GM23338 (cell line): ENCODE measurements at regions not wholly inside any gene's neighbourhood (a gene's known extent, or its start where the extent isn't known, plus 50 kb on each side); places are given as distances from the start of the nearest gene placed in this dataset.

ENCODE experiments used
- ATAC-seq: fragments of 200-7000 bp; cut with Tn5 transposase; 3 replicates; pipeline ENCODE4 v1.9.1; 2020
- DNase-seq: peaks from one replicate; pipeline ENCODE4 v3.0.0-alpha.2; 2015; ENCODE audit warnings: low spot score
- H2AFZ ChIP-seq: fragments of 200-600 bp; sonication (generic); 2 replicates; pipeline ENCODE4 v1.8.0; 2016; ENCODE audit warnings: antibody characterized with exemption, mild to moderate bottlenecking, moderate library complexity
- H3F3A ChIP-seq: fragments of 200-600 bp; sonication (generic); replicated peaks from 2 replicates; pipeline ENCODE4 v1.8.0; 2017; ENCODE audit warnings: antibody characterized with exemption, mixed run types, low read depth
- H3K27ac ChIP-seq: fragments of 200-600 bp; sonication (generic); 2 replicates; pipeline ENCODE4 v1.6.1; 2016; ENCODE audit warnings: low read depth
- H3K27me3 ChIP-seq: fragments of 200-600 bp; sonication (generic); 2 replicates; pipeline ENCODE4 v1.8.0; 2016; ENCODE audit warnings: mild to moderate bottlenecking, mixed run types, moderate library complexity; ENCODE audit not compliant: insufficient read depth
- H3K36me3 ChIP-seq: fragments of 200-600 bp; sonication (generic); 2 replicates; pipeline ENCODE4 v1.8.0; 2016; ENCODE audit warnings: mild to moderate bottlenecking; ENCODE audit not compliant: insufficient read depth
- H3K4me1 ChIP-seq: fragments of 200-600 bp; sonication (generic); 2 replicates; pipeline ENCODE4 v1.8.0; 2016; ENCODE audit warnings: mild to moderate bottlenecking, moderate library complexity; ENCODE audit not compliant: insufficient read depth
- H3K4me2 ChIP-seq: fragments of 200-600 bp; sonication (generic); 2 replicates; pipeline ENCODE4 v1.7.1; 2017; ENCODE audit warnings: mixed run types
- H3K4me3 ChIP-seq: fragments of 200-600 bp; sonication (generic); 2 replicates; pipeline ENCODE4 v1.6.1; 2016; ENCODE audit warnings: mixed run types
- H3K79me2 ChIP-seq: fragments of 200-600 bp; sonication (generic); replicated peaks from 2 replicates; pipeline ENCODE4 v1.8.0; 2017; ENCODE audit warnings: mild to moderate bottlenecking; ENCODE audit not compliant: insufficient read depth
- H3K9me2 ChIP-seq: fragments of 200-600 bp; sonication (generic); 2 replicates; pipeline ENCODE4 v1.8.0; 2017; ENCODE audit not compliant: insufficient read depth
- H4K20me1 ChIP-seq: fragments of 200-600 bp; sonication (generic); replicated peaks from 2 replicates; pipeline ENCODE4 v1.8.0; 2017; ENCODE audit warnings: mild to moderate bottlenecking; ENCODE audit not compliant: insufficient read depth
- H3K27ac Mint-ChIP-seq: 2 replicates; pipeline ENCODE4 v1.8.0; 2020; ENCODE audit warnings: inconsistent platforms, mild to moderate bottlenecking, moderate library complexity, mixed read lengths
- H3K27me3 Mint-ChIP-seq: 3 replicates; pipeline ENCODE4 v1.8.0; 2022; ENCODE audit warnings: low read depth, mild to moderate bottlenecking, moderate library complexity, mixed read lengths, inconsistent platforms; ENCODE audit not compliant: insufficient read depth, poor library complexity
- H3K36me3 Mint-ChIP-seq: 3 replicates; pipeline ENCODE4 v1.8.0; 2021; ENCODE audit warnings: low read depth, mild to moderate bottlenecking, inconsistent platforms, moderate library complexity, mixed read lengths
- H3K4me1 Mint-ChIP-seq: 3 replicates; pipeline ENCODE4 v1.8.0; 2020; ENCODE audit warnings: mild to moderate bottlenecking, inconsistent platforms, mixed read lengths
- H3K4me3 Mint-ChIP-seq: 3 replicates; pipeline ENCODE4 v1.8.0; 2021; ENCODE audit warnings: moderate library complexity, mild to moderate bottlenecking, inconsistent platforms, mixed read lengths
- H3K9me3 Mint-ChIP-seq: 3 replicates; pipeline ENCODE4 v1.8.0; 2020; ENCODE audit warnings: moderate library complexity, mild to moderate bottlenecking, inconsistent platforms, mixed read lengths
- CREB1 ChIP-seq: fragments of 250-450 bp; sonication (Bioruptor Pico); IDR thresholded peaks from 2 replicates; pipeline ENCODE4 v1.5.0; 2020; ENCODE audit warnings: low read depth, mild to moderate bottlenecking, moderate library complexity
- EZH2 ChIP-seq: fragments of 200-600 bp; sonication (generic); IDR thresholded peaks from one replicate; pipeline ENCODE4 v1.8.0; 2017; ENCODE audit warnings: antibody characterized with exemption, mild to moderate bottlenecking, low read depth; ENCODE audit not compliant: unreplicated experiment
- EZH2phosphoT487 ChIP-seq: fragments of 200-600 bp; sonication (generic); IDR thresholded peaks from one replicate; pipeline ENCODE4 v1.8.1; 2018; ENCODE audit warnings: antibody characterized with exemption; ENCODE audit not compliant: unreplicated experiment
- JUNB ChIP-seq: IDR thresholded peaks from one replicate; pipeline ENCODE4 v1.6.1; 2016; ENCODE audit warnings: antibody characterized with exemption; ENCODE audit not compliant: unreplicated experiment
- NANOG ChIP-seq: IDR thresholded peaks from 2 replicates; pipeline ENCODE4 v1.6.1; 2016; ENCODE audit warnings: antibody characterized with exemption, borderline replicate concordance
- POLR2AphosphoS5 ChIP-seq: IDR thresholded peaks from 2 replicates; pipeline ENCODE4 v1.6.1; 2016; ENCODE audit warnings: antibody characterized with exemption, low read depth
- STAT1 ChIP-seq: IDR thresholded peaks from one replicate; pipeline ENCODE4 v1.6.1; 2016; ENCODE audit warnings: antibody characterized with exemption; ENCODE audit not compliant: unreplicated experiment
- ZNF114 ChIP-seq: fragments of 250-450 bp; sonication (Bioruptor Pico); IDR thresholded peaks from 2 replicates; pipeline ENCODE4 v1.5.0; 2020; ENCODE audit warnings: mild to moderate bottlenecking, moderate library complexity
- TF ChIP-seq, protein P1 (sequence below): IDR thresholded peaks from one replicate; pipeline ENCODE4 v1.6.1; 2018; ENCODE audit warnings: antibody characterized with exemption; ENCODE audit not compliant: unreplicated experiment
- TF ChIP-seq, protein P2 (sequence below), 2 experiments: fragments of 200-600 bp in 1 of 2; sonication (generic) in 1 of 2; conservative IDR thresholded peaks; 2 replicates each; pipeline versions ENCODE4 v1.5.1 to v1.6.1; 2016 to 2017; ENCODE audit warnings: antibody characterized with exemption in 2 of 2, low read depth in 2 of 2, mild to moderate bottlenecking in 2 of 2, moderate library complexity in 1 of 2
- TF ChIP-seq, protein P3 (sequence below): IDR thresholded peaks from 2 replicates; pipeline ENCODE4 v1.6.1; 2016; ENCODE audit warnings: antibody characterized with exemption

DNA sequence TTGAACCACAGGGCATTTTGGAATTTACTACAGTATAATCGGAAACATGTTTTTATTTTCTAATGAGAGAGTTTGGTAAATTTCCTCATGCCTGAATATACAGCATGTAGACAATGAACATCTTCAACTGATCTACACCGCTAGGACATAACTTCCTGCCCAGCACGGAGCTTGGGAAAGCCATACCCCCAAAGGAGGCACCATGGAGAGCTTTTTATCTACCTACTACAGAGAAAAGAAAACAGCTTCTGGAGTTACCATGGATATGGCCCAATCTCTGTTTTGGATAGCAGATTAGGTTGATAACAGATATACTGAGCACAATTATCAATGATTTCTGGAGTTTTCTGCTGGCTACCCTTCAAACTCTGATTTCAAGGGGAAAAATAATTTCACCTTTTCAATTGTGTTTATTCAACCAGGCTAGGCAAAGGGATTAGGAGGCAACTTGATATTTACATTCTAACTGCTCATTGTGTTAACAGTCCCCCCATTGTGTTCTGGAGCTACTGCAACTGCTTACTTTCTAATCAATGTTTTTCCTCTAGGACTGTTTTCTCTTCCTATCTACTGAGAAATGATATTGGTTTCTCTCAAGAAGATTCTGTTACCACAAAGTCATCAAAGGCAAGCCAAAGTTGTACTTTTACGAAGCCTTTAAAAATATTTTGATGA lies 123.0 kb upstream of the ARHGAP28 start:
- Mint-ChIP-seq H3K9me3 (0 out of 3 replicates have a peak, but pooled peaks cover 3% of the 10 kb centered on the region), H3K36me3 (peaks cover 2% of the 10 kb centered on the region; the same call in 1 of the 3 replicates), H3K4me1 (peaks cover 27% of the 10 kb centered on the region), H3K27me3 (peaks cover 4% of the 10 kb centered on the region), H3K27ac (no peak overlapping the region), H3K4me3 (no peak overlapping the region)
- H3K36me3 ChIP-seq: no peaks in the 10 kb centered on the region
- H4K20me1 ChIP-seq: no peaks in the 10 kb centered on the region
- no peaks in the 10 kb centered on the region for H3K27me3 ChIP-seq
- ATAC-seq (peak; percentile 78), DNase-seq (no peak)
- H3K9me2 ChIP-seq: peaks cover 13% of the 10 kb centered on the region; the same call in 1 of the 2 replicates
- no peak overlapping the region for H2AFZ ChIP-seq
- H3K79me2 ChIP-seq: no peaks in the 10 kb centered on the region
- peaks cover 15% of the 10 kb centered on the region; the same call in 1 of the 2 replicates for H3K4me1 ChIP-seq
- H3K27ac ChIP-seq: no peak overlapping the region
- TF ChIP-seq, protein P1, sequence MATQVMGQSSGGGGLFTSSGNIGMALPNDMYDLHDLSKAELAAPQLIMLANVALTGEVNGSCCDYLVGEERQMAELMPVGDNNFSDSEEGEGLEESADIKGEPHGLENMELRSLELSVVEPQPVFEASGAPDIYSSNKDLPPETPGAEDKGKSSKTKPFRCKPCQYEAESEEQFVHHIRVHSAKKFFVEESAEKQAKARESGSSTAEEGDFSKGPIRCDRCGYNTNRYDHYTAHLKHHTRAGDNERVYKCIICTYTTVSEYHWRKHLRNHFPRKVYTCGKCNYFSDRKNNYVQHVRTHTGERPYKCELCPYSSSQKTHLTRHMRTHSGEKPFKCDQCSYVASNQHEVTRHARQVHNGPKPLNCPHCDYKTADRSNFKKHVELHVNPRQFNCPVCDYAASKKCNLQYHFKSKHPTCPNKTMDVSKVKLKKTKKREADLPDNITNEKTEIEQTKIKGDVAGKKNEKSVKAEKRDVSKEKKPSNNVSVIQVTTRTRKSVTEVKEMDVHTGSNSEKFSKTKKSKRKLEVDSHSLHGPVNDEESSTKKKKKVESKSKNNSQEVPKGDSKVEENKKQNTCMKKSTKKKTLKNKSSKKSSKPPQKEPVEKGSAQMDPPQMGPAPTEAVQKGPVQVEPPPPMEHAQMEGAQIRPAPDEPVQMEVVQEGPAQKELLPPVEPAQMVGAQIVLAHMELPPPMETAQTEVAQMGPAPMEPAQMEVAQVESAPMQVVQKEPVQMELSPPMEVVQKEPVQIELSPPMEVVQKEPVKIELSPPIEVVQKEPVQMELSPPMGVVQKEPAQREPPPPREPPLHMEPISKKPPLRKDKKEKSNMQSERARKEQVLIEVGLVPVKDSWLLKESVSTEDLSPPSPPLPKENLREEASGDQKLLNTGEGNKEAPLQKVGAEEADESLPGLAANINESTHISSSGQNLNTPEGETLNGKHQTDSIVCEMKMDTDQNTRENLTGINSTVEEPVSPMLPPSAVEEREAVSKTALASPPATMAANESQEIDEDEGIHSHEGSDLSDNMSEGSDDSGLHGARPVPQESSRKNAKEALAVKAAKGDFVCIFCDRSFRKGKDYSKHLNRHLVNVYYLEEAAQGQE: no peak
- TF ChIP-seq STAT1 (no peak), EZH2phosphoT487 (no peak), POLR2AphosphoS5 (no peak), JUNB (no peak), NANOG (no peak), EZH2 (no peak), ZNF114 (CRISPR knock-in tag) (no peak), CREB1 (CRISPR knock-in tag) (no peak)
- TF ChIP-seq, protein P2, sequence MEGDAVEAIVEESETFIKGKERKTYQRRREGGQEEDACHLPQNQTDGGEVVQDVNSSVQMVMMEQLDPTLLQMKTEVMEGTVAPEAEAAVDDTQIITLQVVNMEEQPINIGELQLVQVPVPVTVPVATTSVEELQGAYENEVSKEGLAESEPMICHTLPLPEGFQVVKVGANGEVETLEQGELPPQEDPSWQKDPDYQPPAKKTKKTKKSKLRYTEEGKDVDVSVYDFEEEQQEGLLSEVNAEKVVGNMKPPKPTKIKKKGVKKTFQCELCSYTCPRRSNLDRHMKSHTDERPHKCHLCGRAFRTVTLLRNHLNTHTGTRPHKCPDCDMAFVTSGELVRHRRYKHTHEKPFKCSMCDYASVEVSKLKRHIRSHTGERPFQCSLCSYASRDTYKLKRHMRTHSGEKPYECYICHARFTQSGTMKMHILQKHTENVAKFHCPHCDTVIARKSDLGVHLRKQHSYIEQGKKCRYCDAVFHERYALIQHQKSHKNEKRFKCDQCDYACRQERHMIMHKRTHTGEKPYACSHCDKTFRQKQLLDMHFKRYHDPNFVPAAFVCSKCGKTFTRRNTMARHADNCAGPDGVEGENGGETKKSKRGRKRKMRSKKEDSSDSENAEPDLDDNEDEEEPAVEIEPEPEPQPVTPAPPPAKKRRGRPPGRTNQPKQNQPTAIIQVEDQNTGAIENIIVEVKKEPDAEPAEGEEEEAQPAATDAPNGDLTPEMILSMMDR (conservative IDR thresholded peaks at IDR 0.05; ENCODE audit: low read depth in 2 of 2): no peak
- TF ChIP-seq, protein P3, sequence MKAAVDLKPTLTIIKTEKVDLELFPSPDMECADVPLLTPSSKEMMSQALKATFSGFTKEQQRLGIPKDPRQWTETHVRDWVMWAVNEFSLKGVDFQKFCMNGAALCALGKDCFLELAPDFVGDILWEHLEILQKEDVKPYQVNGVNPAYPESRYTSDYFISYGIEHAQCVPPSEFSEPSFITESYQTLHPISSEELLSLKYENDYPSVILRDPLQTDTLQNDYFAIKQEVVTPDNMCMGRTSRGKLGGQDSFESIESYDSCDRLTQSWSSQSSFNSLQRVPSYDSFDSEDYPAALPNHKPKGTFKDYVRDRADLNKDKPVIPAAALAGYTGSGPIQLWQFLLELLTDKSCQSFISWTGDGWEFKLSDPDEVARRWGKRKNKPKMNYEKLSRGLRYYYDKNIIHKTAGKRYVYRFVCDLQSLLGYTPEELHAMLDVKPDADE: no peak
- no peak overlapping the region for H3K4me3 ChIP-seq
- H3K4me2 ChIP-seq: peak overlapping the region; percentile 55
- no peaks in the 10 kb centered on the region for H3F3A ChIP-seq
